ENCODE measurements at regions not wholly inside any gene's neighbourhood (a gene's known extent, or its start where the extent isn't known, plus 50 kb on each side); places are given as distances from the start of the nearest gene placed in this dataset.
"Not testable (repeated sequence)": the region's sequence is repeated elsewhere in the genome, so short reads cannot be mapped to it uniquely, and the experiment has no call there.

DNA sequence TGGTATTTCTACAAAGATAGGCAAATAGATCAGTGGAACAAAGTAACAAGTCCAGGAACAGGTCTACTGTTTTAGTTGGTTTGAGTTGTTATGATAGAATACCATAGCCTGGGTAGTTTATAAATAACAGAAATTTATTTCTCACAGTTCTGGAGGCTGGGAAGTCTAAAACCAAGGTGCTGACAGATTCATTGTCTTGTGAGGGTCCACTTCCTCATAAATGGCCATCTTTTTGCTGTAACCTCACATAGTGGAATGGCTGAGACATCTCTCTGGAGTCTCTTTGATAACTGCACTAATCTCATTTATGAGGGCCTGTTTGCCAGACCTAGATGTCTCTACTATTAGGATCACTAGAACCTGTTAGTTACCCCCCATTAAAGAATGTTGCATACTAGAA is 152.3 kb upstream of the MYRIP start:
- DNase-seq: no peak

DNA sequence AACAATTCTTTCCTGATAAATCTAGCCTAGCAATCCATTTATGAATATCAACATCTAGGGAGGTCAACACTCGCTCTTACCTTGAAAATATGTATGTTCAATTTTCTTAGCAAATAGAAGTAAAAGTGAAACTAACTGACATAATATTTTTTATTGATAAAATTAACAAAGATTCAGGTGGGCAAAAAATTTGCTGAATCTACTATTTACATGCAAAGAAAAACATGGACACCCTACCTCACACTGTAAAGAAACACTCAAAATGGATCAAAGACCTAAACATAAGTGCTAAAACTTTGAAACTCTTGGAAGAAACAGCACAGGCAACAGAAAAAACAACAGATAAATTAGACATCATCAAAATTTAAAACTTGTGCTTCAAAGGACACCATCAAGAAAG is 151.6 kb upstream of the MYRIP start:
- no peak for DNase-seq

DNA sequence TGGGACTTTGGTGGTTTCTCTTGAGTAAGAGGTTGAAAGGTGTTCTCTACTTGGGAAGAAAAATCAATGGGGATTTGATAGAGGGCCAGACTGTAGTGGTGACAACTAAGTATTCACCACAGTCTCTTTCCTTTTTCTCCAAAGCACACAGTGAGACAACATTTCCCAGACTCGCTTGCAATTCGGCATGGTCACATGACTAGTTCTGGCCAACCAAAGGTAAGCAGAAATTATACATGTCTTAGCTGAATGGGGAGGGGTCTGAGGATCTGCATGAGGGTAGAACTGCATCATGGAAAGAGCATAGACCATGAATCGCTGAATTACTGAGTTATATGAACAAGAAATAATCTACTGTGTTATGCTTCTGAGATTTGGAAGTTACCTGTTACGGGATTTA is 144.5 kb upstream of the MYRIP start:
- DNase-seq: no peak

DNA sequence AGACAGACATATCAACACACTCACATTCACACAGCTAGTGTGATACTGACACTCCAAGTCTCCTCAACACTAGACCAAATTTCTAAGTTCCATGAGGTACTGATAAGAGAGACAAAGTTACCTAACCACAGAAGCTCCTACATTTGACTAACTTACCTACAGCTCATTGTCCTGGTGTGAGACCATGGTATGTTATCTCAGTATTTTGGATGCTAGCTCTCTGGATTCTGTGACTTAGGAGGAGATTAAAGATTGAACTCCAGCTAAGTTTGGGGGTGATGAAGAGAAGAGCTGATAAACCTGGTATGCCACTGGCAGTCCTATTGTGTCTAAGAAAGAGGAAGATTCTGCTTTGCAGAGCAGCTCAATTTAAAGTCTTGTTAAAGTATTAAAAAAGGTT is 144.0 kb upstream of the MYRIP start:
- no peak for DNase-seq

DNA sequence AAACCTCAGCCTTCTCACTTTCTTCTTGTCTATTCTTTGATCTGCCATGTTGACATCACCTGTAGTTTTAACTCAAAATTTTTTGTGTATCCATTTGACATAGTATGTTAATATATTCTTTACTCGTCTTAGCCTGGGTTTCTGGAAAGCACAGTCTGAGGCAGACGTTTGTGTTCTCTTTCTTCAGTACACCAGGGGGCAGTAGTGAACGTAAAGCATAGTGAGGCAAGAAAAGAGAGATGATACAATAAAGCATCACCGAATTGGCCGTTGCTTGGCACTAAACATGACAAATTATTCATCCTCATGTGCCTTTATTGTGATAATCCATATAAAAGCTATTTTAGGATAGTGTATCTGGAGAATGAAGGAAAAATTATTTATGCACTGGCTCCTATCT is 141.0 kb upstream of the MYRIP start:
- peak; percentile 59 for DNase-seq

DNA sequence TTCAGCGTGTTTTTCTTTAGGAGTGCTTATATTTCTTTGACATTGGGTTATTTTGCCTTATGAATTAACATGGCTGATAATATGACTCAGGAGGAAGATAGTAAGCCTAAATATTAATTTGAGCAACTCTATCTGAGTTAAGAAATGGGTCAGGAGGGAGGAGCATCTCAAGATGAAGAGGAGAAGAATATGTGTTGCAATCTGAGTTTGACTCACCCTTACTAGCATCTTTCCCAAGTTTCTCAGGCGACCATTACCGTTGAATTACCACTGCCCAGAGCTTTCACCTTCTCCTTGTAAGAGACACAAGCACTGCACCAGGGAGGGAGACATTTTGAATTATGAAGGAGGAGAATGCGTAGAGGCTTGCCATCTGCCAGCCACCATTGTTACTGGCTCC is 138.3 kb upstream of the MYRIP start:
- DNase-seq: no peak

DNA sequence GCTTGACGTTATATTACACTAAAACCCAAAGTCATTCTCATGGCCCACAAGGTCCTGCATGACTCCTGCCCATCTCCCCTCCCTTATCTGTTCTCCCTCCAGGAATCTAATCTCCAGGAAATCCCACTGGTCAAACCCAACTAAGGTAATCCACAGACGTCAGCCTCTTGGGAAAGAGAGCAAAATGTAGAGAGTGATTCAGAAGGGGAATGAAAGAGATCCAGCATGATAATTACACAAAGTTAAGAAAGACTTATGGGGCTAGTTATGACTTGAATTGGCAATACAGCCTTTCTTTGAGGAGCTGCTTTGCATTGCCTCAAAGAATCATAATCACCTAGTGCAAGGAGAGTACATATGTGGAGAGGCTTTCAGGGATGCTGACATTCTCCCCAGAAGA is 137.8 kb upstream of the MYRIP start:
- no peak for DNase-seq

DNA sequence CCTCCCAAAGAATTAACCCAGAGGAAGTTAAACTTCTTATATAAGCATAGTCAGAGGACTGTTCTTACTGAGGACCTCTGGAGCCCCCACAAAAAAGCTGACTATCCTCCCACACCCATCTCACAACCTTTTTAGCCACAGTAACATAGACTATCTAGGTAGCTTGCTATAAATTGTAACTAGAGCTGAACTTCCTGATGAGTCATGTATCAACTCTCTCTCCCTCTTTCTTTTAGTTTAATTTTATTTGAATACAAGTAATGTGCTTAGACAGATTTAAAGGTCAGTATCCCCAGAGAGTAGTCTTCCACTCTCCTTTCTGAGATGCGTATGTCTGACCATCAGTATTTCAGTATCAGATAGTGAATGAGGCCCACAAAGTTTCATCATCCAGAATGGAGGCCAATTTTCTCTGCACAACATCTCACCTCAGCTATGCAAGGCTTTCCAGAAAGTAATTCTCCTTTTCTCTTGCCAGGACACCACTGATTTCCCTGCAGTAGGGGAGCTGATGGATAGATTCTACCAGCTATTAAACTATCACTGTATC is 104.0 kb upstream of the MYRIP start:
- DNase-seq: no peak

DNA sequence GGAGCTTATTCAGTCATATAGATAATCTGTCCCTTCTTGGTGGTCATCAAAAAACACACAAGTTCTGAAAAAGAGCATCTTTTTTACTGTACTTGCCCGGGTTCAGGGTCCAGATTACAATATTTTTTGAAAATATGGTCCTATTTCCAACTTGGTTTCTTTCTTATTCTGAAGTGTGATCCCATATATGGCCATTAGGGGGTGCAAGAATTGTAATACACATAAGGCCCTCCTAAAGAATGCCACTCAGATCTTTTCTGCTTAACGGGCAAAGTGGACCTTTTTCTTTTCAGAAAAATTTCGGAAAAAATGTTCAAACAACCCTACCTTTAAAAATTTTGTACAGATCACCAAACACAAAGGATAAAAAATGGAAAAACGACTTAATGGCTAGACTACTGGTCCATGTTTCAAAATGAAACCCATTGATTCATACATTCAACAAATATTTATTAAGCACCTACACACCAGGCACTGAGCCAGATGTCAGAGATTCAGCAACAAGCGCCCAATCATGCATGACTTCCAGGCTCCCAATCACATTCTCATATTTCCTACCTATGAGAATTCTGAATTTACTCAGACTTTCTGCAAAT is 102.0 kb upstream of the MYRIP start:
- peak; percentile 37 for DNase-seq

DNA sequence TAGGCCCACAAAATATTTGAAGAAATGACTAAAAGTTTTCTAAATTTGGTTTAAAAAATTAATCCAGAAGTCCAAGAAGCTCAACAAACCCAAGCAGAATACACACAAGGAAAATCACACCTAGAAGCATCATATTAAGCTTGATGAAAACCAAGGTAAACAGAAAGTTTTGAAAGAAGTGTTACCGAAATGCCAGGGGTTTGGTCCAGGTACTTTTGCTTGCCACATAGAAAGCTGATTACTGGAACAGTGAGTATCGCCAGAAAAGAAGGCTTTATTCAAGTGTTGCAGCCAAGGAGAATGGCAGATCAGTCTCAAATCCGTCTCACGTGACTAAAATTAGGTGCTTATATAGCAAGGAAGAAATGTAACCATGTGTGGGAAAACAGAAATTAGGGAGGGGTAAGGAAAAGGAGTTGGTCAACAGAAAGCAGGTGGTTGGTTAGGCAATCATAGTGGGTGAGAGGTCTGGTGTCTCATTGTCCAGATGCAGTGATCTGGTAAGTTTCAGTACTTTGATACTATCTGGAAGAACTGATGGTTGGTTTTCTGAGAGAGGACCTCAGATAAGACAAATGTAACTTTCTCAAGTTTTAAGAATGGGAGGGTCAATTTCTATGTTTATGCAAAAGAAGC is 96.9 kb upstream of the MYRIP start:
- no peak for DNase-seq

DNA sequence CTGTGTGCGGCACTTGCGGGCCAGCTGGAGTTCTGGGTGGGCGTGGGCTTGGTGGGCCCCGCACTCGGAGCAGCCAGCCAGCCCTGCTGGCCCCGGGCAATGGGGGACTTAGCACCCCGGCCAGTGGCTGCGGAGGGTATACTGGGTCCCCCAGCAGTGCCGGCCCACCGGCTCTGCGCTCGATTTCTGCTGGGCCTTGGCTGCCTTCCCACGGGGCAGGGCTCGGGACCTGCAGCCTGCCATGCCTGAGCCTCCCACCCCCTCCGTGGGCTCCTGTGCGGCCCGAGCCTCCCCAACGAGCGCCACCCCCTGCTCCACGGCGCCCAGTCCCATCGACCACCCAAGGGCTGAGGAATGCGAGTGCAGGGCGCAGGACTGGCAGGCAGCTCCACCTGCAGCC is 96.1 kb upstream of the MYRIP start:
- DNase-seq: not testable (repeated sequence)

DNA sequence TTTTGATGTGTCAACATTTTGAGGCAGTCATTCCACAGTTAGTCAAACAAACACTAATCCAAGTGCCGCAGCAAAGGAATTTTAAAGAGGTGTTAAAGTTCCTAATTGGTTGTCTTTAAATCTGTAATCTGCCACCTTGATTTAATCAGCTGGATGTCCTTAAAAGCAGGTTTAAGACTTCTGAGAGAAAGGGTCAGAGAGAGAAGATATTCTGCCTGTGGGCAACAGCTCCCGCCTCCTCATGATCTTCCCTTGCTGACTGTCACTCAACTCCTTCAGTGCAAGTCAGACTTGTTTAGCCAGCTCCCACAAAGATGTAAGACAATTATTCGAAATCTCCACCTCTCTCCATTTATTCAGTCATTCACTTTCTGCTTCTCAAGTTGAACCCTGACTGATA is 92.6 kb upstream of the MYRIP start:
- DNase-seq: no peak

DNA sequence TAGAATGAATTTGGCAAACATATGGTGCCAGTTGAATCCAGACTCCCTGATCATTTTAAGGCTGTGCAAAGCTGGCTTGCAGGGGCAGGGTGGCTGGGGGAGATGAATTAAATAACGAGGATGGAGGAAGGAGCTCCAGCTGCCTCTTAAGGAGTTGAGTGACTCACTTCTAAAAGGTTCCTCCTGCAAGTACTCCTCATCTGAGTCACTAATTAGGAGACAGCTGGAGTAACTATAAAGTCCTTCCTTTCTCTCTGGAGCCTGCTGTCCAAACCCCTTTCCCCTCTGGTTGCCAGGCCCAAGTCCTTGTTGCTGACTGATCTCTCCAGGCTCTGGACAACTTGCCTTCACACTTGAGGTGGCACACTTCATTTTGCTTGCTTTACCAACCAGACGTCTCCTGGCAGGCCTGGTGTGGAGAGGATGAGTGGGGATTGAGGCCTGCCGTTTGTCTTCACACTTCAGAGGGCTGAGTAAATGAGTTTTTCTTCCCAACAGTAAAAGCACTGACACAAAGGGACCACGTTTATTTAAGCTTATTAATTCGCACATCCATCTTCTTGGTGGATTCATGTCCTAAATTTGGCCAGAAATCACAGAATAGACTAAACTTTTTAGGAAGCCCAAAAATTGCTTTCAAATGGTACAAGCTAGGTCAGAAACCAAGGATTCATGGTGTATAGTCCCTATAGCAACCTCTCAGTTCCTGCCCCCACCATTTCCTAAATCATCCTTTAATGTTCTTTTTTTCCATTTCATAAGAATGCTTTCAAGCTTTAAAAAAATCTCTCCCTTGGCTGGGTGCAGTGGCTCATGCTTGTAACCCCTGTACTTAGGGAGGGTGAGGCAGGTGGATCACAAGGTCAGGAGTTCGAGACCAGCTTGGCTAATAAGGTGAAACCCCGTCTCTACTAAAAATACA is 90.5 kb upstream of the MYRIP start:
- no peak for DNase-seq

DNA sequence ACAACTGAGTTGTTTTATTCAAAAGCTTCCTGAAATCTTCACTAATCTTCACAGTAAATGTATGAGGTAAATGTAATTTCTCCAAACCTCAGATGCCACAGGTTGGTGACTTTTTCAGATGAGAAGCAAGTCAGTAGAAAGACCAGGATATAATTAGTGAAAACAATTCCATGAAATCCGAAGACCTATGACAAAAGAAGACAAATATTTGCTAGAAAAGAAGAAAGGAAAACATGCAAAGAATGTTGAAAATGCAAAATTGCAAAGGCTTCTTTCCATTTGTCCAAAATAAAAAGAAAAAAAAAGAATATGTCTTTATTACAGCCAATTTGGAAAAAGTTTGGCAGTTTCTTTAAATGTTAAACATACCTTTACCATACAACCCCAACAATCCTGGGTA is 88.3 kb upstream of the MYRIP start:
- no peak for DNase-seq

DNA sequence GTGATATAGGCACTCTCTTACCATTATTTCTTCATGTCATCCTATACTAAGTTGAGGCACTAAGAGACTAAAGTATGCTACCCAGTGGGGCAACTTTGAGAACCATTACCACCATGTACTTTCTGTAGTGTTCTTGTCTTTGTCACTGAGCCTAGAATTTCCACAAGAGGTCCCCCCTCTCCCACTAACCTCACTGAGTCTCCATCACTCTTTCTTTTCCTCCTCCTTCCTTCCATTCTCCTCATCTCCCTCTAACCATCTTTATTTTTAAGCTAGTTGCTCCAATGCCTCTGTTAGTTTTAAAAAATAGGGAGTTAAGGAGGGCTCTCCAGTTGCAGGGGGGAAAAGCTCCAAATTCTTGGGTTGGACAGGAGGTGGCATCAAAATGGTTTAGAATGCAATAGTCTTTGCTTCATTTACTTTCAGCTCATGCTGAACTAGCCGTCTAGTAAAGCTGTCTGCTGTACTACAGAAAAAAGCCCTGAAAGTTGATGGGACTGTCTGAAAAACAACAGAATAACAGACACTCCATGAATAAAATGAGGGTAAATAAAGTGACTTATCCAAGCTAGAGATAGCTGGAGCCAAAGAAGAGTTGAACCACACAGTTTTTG is 85.1 kb upstream of the MYRIP start:
- DNase-seq: no peak

DNA sequence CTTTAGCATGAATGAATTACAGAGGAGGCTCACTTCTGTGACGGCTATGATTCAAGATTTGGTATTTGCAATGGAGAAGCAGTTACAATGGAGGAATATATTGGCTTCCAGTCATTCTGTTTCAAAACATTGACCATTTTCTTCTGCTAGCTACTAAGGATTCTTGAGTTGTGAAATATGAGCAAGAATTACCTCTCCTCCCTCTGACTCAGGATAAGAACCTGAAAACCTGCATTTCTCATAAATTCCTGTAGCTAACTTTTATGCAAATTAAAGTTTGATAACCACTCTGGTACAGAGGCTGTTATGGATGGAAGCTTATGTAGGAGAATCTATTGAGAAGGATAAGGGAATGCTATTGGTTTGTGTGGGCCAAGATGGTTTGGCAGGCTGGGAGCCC is 84.1 kb upstream of the MYRIP start:
- DNase-seq: no peak

DNA sequence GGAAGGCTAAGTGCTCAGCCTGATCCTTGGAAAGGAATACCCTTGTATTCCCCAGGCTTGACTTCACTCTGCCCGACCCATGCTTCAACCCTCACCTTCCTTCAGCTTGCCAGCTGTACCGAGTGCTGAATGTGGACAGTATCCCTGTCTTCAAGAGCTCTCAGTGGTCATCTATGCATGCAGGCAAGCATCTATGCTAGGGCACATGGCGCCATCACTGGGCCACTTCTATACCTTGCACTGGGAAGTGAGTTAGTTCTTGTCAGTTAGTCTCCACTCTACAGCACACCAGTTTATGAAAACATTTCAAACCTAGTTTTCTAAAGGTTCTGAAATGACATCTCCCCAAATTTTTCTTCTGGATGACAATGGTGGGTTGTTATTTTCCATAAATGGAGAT is 82.0 kb upstream of the MYRIP start:
- no peak for DNase-seq

DNA sequence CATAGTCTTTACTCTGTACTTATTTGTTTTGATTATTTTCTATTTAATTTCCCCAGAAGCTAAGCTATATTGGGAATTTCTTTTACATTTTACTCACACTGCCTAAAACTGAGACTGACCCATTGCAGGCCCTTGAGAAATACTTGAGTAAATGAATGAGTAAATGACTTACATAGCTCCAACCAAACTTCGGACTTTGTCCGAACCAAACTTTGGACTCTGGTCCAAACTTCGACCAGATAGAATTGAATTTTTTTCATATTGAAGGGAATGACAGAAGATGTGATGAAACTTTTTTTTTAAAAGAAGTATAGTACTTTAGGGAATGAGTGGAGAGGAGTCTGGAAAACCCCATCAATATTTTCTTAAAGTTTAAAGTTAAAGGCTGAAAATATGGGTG is 75.6 kb upstream of the MYRIP start:
- DNase-seq: no peak

DNA sequence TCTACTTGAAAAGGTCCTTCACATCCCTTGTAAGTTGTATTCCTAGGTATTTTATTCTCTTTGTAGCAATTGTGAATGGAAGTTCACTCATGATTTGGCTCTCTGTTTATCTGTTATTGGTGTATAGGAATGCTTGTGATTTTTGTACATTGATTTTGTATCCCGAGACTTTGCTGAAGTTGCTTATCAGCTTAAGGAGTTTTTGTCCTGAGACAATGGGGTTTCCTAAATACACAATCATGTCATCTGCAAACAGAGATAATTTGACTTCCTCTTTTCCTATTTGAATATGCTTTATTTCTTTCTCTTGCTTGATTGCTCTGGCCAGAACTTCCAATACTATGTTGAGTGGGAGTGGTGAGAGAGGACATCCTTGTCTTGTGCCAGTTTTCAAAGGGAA is 69.8 kb upstream of the MYRIP start:
- not testable (repeated sequence) for DNase-seq

DNA sequence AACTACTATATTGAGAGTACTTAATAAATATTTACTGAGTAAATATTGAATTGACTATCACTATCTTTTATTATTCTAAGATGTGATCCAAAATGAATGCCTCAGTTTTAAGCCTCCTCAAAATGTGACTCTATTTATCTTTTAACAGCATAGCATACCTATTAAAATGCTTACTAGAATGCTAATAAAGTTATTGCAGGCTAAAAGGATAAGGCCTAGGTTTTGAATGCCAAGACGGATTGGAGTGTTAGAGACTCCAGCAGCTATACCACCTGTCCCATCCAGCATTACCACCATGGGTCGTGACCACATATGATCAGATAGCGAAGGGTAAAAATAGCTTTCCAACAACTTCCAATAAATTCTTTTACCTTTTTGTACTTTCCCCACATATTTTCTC is 64.7 kb upstream of the MYRIP start:
- DNase-seq: no peak

DNA sequence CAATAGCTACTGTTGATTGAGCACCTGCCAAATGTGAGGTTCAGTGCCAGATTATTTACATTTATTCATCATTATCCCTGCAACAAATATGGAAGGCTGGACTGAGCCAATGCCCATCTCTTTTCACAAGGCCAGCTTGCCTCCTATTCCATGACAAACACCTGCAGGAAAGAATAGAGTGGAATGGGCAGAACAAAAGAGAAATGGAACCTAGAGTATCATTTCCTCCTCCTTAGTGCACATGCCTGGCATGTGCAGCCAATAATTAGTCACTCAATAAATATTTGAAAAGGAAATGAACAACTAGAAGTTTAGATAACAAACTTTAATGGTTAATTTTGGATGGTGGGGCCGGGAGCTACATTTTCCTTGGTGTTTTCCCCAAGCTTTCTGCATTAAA is 61.4 kb upstream of the MYRIP start:
- DNase-seq: no peak

DNA sequence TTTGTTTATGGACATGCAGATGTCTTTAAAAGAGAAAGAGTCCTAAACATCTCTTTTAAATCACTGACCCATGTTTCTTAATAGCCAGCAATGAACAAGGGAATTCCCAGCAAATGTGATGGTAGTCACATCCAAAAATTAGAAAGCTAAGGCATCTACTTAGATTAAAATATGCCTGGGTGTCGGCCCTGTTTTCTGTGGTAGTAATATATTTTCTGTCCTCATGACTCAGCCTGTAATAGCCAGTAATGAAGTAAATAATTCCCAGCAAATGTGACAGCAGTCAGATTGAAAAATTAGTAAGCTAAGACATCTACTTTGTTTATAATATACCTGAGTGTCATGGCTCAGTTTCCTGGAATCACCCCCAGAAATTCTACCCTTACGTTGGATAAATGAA is 60.6 kb upstream of the MYRIP start:
- no peak for DNase-seq

DNA sequence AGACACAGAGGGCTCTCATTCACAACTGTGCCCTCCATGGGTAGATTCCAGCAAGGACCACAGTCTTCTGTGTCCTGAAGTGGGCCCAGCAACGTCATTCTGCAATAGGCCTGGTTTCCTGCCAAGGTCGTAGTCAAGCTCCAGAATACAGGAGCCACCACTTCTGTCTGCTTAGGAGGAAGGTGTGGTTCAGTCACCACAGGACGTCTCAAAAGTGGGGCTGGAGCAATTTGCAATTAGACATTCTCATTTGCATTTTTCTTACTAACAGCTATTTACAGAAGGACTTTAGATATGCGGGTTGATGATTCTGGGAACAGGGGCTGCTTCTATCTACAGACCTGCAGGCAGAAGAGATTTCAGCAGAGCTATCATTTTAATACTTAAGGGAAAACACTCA is 58.7 kb upstream of the MYRIP start:
- DNase-seq: no peak

DNA sequence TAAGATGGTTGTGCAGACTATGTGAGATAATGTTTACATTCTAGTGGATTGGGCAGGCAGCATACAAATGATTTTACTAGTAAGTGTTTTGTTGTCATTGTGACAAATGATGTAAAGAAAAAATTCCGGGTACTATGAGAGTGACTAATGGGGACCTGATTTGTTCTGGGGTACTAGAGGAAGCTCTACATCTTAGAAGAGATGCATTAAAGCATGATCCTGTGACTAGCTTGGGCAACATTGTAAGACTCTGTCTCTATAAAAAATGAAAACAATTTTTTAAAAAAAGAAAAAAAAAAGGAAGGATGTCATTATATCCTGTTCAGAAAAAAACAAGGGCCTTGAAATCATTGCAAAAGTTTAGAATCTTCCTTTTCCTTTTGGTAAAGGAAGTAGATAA is 58.1 kb upstream of the MYRIP start:
- no peak for DNase-seq

Data from midbrain (tissue), 1 donor.